HEK293 (cell line): ENCODE measurements at regions not wholly inside any gene's neighbourhood (a gene's known extent, or its start where the extent isn't known, plus 50 kb on each side); places are given as distances from the start of the nearest gene placed in this dataset.

Source experiments
- CTCF ChIA-PET: fragments of 350-600 bp; formaldehyde crosslinking; extraction: SDS; loops from one replicate; lab custom pipeline; 2021; ENCODE audit warnings: antibody characterized with exemption; lab: Yijun Ruan, JAX
- POLR2A ChIA-PET: fragments of 300-600 bp; formaldehyde crosslinking; extraction: SDS; loops from one replicate; lab custom pipeline; 2020; ENCODE audit warnings: antibody characterized with exemption, inconsistent platforms; lab: Yijun Ruan, JAX
- H3K27ac ChIP-seq: fragments of 200-500 bp; sonication (Bioruptor generic); 2 replicates; pipeline ENCODE4 v1.5.1; 2014; ENCODE audit warnings: low read depth, low read length, control low read depth, inconsistent platforms; ENCODE audit errors: extremely low read depth
- H3K36me3 ChIP-seq, 2 experiments: fragments of 200-500 bp in 1 of 2; sonication (Bioruptor generic) in 1 of 2; 1 replicate in 1 of 2; 2 replicates in 1 of 2; pipeline ENCODE4 v1.5.1; 2014 to 2017; ENCODE audit warnings: inconsistent platforms in 2 of 2, low read length in 2 of 2; ENCODE audit not compliant: control insufficient read depth in 2 of 2, insufficient read depth in 1 of 2
- H3K4me1 ChIP-seq: fragments of 200-500 bp; sonication (Bioruptor generic); 2 replicates; pipeline ENCODE4 v1.5.1; 2014; ENCODE audit warnings: mild to moderate bottlenecking, low read length, inconsistent platforms; ENCODE audit not compliant: control insufficient read depth, insufficient read depth
- H3K4me3 ChIP-seq: 2 replicates; pipeline ENCODE4 v1.5.1; 2011; ENCODE audit warnings: low read depth, mild to moderate bottlenecking, control low read depth, low read length, moderate library complexity
- H3K9me3 ChIP-seq: fragments of 200-500 bp; sonication (Bioruptor generic); 2 replicates; pipeline ENCODE4 v1.5.1; 2014; ENCODE audit warnings: low read depth, low read length, inconsistent platforms; ENCODE audit not compliant: control insufficient read depth, insufficient read depth
- HOXD13 ChIP-seq: sonication (generic); formaldehyde crosslinking; IDR thresholded peaks from 2 replicates; pipeline ENCODE4 v1.8.0; 2022; ENCODE audit warnings: missing genetic modification reagents, borderline replicate concordance
- IKZF3 ChIP-seq: fragments of 450-650 bp; IDR thresholded peaks from 2 replicates; pipeline ENCODE4 v1.5.0; 2018; ENCODE audit warnings: missing biosample characterization, mild to moderate bottlenecking, missing genetic modification characterization, moderate library complexity
- SETDB1 ChIP-seq: IDR thresholded peaks from one replicate; pipeline ENCODE4 v1.6.1; 2017; ENCODE audit warnings: mild to moderate bottlenecking, low read length, moderate library complexity, mixed read lengths; ENCODE audit not compliant: insufficient read length
- ZBTB20 ChIP-seq: fragments of 450-650 bp; formaldehyde crosslinking; IDR thresholded peaks from 2 replicates; pipeline ENCODE4 v1.5.1; 2016; ENCODE audit warnings: missing biosample characterization, missing genetic modification characterization
- ZBTB48 ChIP-seq: fragments of 450-650 bp; formaldehyde crosslinking; IDR thresholded peaks from 2 replicates; pipeline ENCODE4 v1.5.1; 2016; ENCODE audit warnings: missing biosample characterization, missing genetic modification characterization
- ZFP3 ChIP-seq: fragments of 450-650 bp; formaldehyde crosslinking; IDR thresholded peaks from 2 replicates; pipeline ENCODE4 v1.5.1; 2016; ENCODE audit warnings: low read depth, missing biosample characterization, missing genetic modification characterization
- ZNF121 ChIP-seq: fragments of 450-650 bp; formaldehyde crosslinking; IDR thresholded peaks from 2 replicates; pipeline ENCODE4 v1.5.1; 2016; ENCODE audit warnings: missing biosample characterization, missing genetic modification characterization
- ZNF133 ChIP-seq: fragments of 450-650 bp; formaldehyde crosslinking; IDR thresholded peaks from 2 replicates; pipeline ENCODE4 v1.5.1; 2016; ENCODE audit warnings: missing biosample characterization, missing genetic modification characterization
- ZNF37A ChIP-seq: fragments of 450-650 bp; IDR thresholded peaks from 2 replicates; pipeline ENCODE4 v1.5.1; 2018; ENCODE audit warnings: missing biosample characterization, missing genetic modification characterization
- ZNF391 ChIP-seq: fragments of 450-650 bp; formaldehyde crosslinking; IDR thresholded peaks from 2 replicates; pipeline ENCODE4 v1.5.1; 2016; ENCODE audit warnings: low read depth, missing biosample characterization, missing genetic modification characterization, borderline replicate concordance
- ZNF548 ChIP-seq: fragments of 450-650 bp; formaldehyde crosslinking; IDR thresholded peaks from 2 replicates; pipeline ENCODE4 v1.5.1; 2016; ENCODE audit warnings: missing biosample characterization, missing genetic modification characterization
- ZNF555 ChIP-seq: fragments of 450-650 bp; formaldehyde crosslinking; conservative IDR thresholded peaks from 2 replicates; pipeline ENCODE4 v1.5.1; 2017; ENCODE audit warnings: missing biosample characterization, mild to moderate bottlenecking, missing genetic modification characterization, inconsistent platforms
- ZNF76 ChIP-seq: fragments of 450-650 bp; formaldehyde crosslinking; IDR thresholded peaks from 2 replicates; pipeline ENCODE4; 2016; ENCODE audit warnings: low read depth, missing biosample characterization, missing genetic modification characterization, borderline replicate concordance
- ZNF791 ChIP-seq: fragments of 450-650 bp; formaldehyde crosslinking; IDR thresholded peaks from 2 replicates; pipeline ENCODE4 v1.5.1; 2016; ENCODE audit warnings: missing biosample characterization, missing genetic modification characterization
- ZSCAN30 ChIP-seq: fragments of 450-650 bp; IDR thresholded peaks from 2 replicates; pipeline ENCODE4 v1.5.1; 2018; ENCODE audit warnings: missing biosample characterization, mild to moderate bottlenecking, missing genetic modification characterization, moderate library complexity
- TF ChIP-seq, protein P1 (sequence below): fragments of 450-650 bp; formaldehyde crosslinking; IDR thresholded peaks from 2 replicates; pipeline ENCODE4 v1.5.1; 2016; ENCODE audit warnings: missing biosample characterization, missing genetic modification characterization, low read depth
- TF ChIP-seq, protein P2 (sequence below): fragments of 450-650 bp; formaldehyde crosslinking; IDR thresholded peaks from 2 replicates; pipeline ENCODE4 v1.5.1; 2016; ENCODE audit warnings: missing biosample characterization, missing genetic modification characterization
- TF ChIP-seq, protein P3 (sequence below): fragments of 450-650 bp; formaldehyde crosslinking; IDR thresholded peaks from 2 replicates; pipeline ENCODE4 v1.5.1; 2017; ENCODE audit warnings: missing biosample characterization, missing genetic modification characterization

DNA sequence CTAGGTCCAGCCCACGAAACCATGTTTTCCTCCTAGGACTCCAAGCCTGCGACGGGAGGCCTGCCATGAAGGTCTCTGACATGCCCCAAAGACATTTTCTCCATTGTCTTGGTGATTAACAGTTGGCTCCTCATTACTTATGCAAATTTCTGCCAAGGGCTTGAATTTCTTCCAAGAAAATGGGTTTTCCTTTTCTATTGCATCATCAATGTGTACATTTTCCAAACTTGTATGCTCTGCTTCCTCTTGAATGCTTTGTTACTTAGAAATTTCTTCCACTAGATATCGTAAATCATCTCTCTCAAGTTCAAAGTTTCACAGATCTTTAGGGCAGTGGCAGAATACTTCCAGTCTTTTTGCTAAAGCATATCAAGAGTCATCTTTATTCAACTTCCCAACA, 1792.7 kb upstream of the CDH9 start:
- no peak for TF ChIP-seq ZNF391 (tag by site-specific recombination)
- TF ChIP-seq ZNF37A (tag by site-specific recombination): no peak
- TF ChIP-seq, protein P1, sequence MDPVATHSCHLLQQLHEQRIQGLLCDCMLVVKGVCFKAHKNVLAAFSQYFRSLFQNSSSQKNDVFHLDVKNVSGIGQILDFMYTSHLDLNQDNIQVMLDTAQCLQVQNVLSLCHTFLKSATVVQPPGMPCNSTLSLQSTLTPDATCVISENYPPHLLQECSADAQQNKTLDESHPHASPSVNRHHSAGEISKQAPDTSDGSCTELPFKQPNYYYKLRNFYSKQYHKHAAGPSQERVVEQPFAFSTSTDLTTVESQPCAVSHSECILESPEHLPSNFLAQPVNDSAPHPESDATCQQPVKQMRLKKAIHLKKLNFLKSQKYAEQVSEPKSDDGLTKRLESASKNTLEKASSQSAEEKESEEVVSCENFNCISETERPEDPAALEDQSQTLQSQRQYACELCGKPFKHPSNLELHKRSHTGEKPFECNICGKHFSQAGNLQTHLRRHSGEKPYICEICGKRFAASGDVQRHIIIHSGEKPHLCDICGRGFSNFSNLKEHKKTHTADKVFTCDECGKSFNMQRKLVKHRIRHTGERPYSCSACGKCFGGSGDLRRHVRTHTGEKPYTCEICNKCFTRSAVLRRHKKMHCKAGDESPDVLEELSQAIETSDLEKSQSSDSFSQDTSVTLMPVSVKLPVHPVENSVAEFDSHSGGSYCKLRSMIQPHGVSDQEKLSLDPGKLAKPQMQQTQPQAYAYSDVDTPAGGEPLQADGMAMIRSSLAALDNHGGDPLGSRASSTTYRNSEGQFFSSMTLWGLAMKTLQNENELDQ: no peak
- no peak for TF ChIP-seq SETDB1
- TF ChIP-seq ZNF76: no peak
- no peak for TF ChIP-seq ZFP3 (tag by site-specific recombination)
- TF ChIP-seq, protein P2, sequence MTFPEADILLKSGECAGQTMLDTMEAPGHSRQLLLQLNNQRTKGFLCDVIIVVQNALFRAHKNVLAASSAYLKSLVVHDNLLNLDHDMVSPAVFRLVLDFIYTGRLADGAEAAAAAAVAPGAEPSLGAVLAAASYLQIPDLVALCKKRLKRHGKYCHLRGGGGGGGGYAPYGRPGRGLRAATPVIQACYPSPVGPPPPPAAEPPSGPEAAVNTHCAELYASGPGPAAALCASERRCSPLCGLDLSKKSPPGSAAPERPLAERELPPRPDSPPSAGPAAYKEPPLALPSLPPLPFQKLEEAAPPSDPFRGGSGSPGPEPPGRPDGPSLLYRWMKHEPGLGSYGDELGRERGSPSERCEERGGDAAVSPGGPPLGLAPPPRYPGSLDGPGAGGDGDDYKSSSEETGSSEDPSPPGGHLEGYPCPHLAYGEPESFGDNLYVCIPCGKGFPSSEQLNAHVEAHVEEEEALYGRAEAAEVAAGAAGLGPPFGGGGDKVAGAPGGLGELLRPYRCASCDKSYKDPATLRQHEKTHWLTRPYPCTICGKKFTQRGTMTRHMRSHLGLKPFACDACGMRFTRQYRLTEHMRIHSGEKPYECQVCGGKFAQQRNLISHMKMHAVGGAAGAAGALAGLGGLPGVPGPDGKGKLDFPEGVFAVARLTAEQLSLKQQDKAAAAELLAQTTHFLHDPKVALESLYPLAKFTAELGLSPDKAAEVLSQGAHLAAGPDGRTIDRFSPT (tag by site-specific recombination): no peak
- TF ChIP-seq ZBTB20: no peak
- no peak for TF ChIP-seq ZBTB48 (tag by site-specific recombination)
- TF ChIP-seq IKZF3 (tag by site-specific recombination): no peak
- TF ChIP-seq ZNF555 (tag by site-specific recombination): no peak
- TF ChIP-seq HOXD13 (CRISPR knock-in tag): no peak
- H3K4me3 ChIP-seq: no peak overlapping the region
- CTCF ChIA-PET: no interaction called here
- POLR2A ChIA-PET: no interaction called here
- no peaks in the 10 kb centered on the region for H3K36me3 ChIP-seq
- H3K9me3 ChIP-seq: no peaks in the 10 kb centered on the region
- H3K27ac ChIP-seq: no peak overlapping the region
- no peaks in the 10 kb centered on the region for H3K4me1 ChIP-seq

DNA sequence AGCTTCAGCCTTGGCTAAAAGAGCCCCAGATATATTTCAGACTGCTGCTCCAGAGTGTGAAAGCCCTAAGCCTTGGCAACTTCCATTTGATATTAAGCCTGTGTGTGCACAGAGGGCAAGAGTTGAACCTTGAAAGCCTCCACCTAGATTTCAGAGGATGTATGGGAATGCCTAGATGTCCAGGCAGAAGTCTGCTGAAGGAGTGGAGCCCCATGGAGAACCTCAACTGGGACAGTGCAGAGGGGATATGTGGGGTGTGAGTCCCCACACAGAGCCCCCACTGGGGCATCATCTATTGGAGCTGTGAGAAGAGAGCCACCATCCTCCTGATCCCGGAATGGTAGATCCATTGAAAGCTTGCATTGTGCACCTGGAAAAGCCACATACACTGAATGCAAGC, 1784.8 kb upstream of the CDH9 start:
- H3K36me3 ChIP-seq: no peaks in the 10 kb centered on the region
- no peak overlapping the region for H3K4me3 ChIP-seq
- ChIA-PET POLR2A (no interaction called here), CTCF (no interaction called here)
- no peaks in the 10 kb centered on the region for H3K9me3 ChIP-seq
- H3K4me1 ChIP-seq: no peaks in the 10 kb centered on the region
- H3K27ac ChIP-seq: no peak overlapping the region
- TF ChIP-seq ZNF76 (no peak), ZNF121 (tag by site-specific recombination) (no peak), ZNF548 (tag by site-specific recombination) (no peak), ZSCAN30 (no peak), ZNF133 (no peak), ZNF791 (tag by site-specific recombination) (no peak)
- TF ChIP-seq, protein P3, sequence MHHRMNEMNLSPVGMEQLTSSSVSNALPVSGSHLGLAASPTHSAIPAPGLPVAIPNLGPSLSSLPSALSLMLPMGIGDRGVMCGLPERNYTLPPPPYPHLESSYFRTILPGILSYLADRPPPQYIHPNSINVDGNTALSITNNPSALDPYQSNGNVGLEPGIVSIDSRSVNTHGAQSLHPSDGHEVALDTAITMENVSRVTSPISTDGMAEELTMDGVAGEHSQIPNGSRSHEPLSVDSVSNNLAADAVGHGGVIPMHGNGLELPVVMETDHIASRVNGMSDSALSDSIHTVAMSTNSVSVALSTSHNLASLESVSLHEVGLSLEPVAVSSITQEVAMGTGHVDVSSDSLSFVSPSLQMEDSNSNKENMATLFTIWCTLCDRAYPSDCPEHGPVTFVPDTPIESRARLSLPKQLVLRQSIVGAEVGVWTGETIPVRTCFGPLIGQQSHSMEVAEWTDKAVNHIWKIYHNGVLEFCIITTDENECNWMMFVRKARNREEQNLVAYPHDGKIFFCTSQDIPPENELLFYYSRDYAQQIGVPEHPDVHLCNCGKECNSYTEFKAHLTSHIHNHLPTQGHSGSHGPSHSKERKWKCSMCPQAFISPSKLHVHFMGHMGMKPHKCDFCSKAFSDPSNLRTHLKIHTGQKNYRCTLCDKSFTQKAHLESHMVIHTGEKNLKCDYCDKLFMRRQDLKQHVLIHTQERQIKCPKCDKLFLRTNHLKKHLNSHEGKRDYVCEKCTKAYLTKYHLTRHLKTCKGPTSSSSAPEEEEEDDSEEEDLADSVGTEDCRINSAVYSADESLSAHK: no peak
